PC-3 (cell line): ENCODE measurements at regions not wholly inside any gene's neighbourhood (a gene's known extent, or its start where the extent isn't known, plus 50 kb on each side); places are given as distances from the start of the nearest gene placed in this dataset.

Source experiments
- ATAC-seq: fragments of 200-7000 bp; cut with Tn5 transposase; 2 replicates; pipeline ENCODE4 v1.9.1; 2020; ENCODE audit warnings: mild to moderate bottlenecking, moderate library complexity
- BruUV-seq: library from RNA; stranded (reverse); fragments of 400-500 nt; replicated peaks from 2 replicates; lab custom pipeline; 2021; lab: Mats Ljungman, UMichigan
- CTCF ChIA-PET: fragments of 300-600 bp; sonication (Branson Sonifier 250); formaldehyde crosslinking; loops from one replicate; lab custom pipeline; 2022; ENCODE audit warnings: antibody characterized with exemption; lab: Charles Lee
- POLR2A ChIA-PET: fragments of 300-600 bp; sonication (Branson Sonifier 250); formaldehyde crosslinking; loops from one replicate; lab custom pipeline; 2022; ENCODE audit warnings: antibody characterized with exemption; ENCODE audit not compliant: unreplicated experiment; lab: Charles Lee
- DNase-seq: peaks from one replicate; pipeline ENCODE4 v3.0.0-alpha.2; 2015
- H2AFZ ChIP-seq: fragments of 300-600 bp; sonication (generic); 2 replicates; pipeline ENCODE4 v1.6.0; 2016; ENCODE audit warnings: antibody characterized with exemption, low read length
- H3F3A ChIP-seq: fragments of 300-600 bp; sonication (generic); one replicate; pipeline ENCODE4 v1.6.0; 2017; ENCODE audit warnings: antibody characterized with exemption, low read length, control low read depth, mild to moderate bottlenecking; ENCODE audit not compliant: unreplicated experiment
- H3K27ac ChIP-seq: fragments of 300-600 bp; sonication (generic); 2 replicates; pipeline ENCODE4 v1.5.1; 2016; ENCODE audit warnings: mild to moderate bottlenecking, low read length
- H3K27me3 ChIP-seq: fragments of 300-600 bp; sonication (generic); 2 replicates; pipeline ENCODE4 v1.6.1; 2016; ENCODE audit warnings: low read length, mixed read lengths
- H3K36me3 ChIP-seq: fragments of 300-600 bp; sonication (generic); 2 replicates; pipeline ENCODE4 v1.6.1; 2016; ENCODE audit warnings: low read depth, mixed run types, low read length, mixed read lengths
- H3K4me1 ChIP-seq: fragments of 300-600 bp; sonication (generic); 2 replicates; pipeline ENCODE4 v1.5.1; 2016; ENCODE audit warnings: low read length; ENCODE audit not compliant: insufficient read depth
- H3K4me2 ChIP-seq: fragments of 300-600 bp; sonication (generic); 2 replicates; pipeline ENCODE4 v1.6.0; 2016; ENCODE audit warnings: low read length
- H3K4me3 ChIP-seq: fragments of 300-600 bp; sonication (generic); 2 replicates; pipeline ENCODE4 v1.5.1; 2016; ENCODE audit warnings: mild to moderate bottlenecking, low read length, mixed read lengths
- H3K79me2 ChIP-seq: fragments of 300-600 bp; sonication (generic); 2 replicates; pipeline ENCODE4 v1.6.1; 2017; ENCODE audit warnings: low read length, mixed read lengths
- H3K9ac ChIP-seq: fragments of 300-600 bp; sonication (generic); 2 replicates; pipeline ENCODE4 v1.6.0; 2016; ENCODE audit warnings: mild to moderate bottlenecking, low read length
- H3K9me2 ChIP-seq: fragments of 300-600 bp; sonication (generic); replicated peaks from 2 replicates; pipeline ENCODE4 v1.6.1; 2016; ENCODE audit warnings: mixed run types, low read length, mixed read lengths
- H3K9me3 ChIP-seq: fragments of 300-600 bp; sonication (generic); 2 replicates; pipeline ENCODE4 v1.6.1; 2016; ENCODE audit warnings: low read length, mixed read lengths
- H4K20me1 ChIP-seq: fragments of 300-600 bp; sonication (generic); 2 replicates; pipeline ENCODE4 v1.6.1; 2016; ENCODE audit warnings: low read length, mixed read lengths
- EZH2 ChIP-seq: fragments of 300-600 bp; sonication (generic); IDR thresholded peaks from one replicate; pipeline ENCODE4 v1.6.1; 2017; ENCODE audit warnings: antibody characterized with exemption, mild to moderate bottlenecking, low read length; ENCODE audit not compliant: unreplicated experiment
- EZH2phosphoT487 ChIP-seq: fragments of 300-600 bp; sonication (generic); IDR thresholded peaks from 2 replicates; pipeline ENCODE4 v1.6.1; 2018; ENCODE audit warnings: mild to moderate bottlenecking, antibody characterized with exemption, low read length, borderline replicate concordance
- intact Hi-C: fragments of 100-400 bp; cut with micrococcal nuclease; formaldehyde crosslinking; loops from 2 replicates; pipeline ENCODE4 v1.9.0; 2023
- TF ChIP-seq, protein P1 (sequence below): fragments of 300-600 bp; sonication (generic); conservative IDR thresholded peaks from 2 replicates; pipeline ENCODE4 v1.5.1; 2017; ENCODE audit warnings: antibody characterized with exemption, low read depth, mild to moderate bottlenecking, low read length

GRCh38 chr12:17802657-17803641 is 287.0 kb downstream of the RERGL start:
- H3K4me2 ChIP-seq: 0 out of 2 replicates have a peak overlapping the region, but pooled peaks have one; percentile 19
- H3K9me3 ChIP-seq: no peaks in the 10 kb centered on the region
- peak; percentile 24; the same call in 1 of the 2 replicates for ATAC-seq
- no peaks in the 10 kb centered on the region for H3K9me2 ChIP-seq
- BruUV-seq: no TSS peak
- H3K79me2 ChIP-seq: no peaks in the 10 kb centered on the region
- no peak overlapping the region for H3K4me3 ChIP-seq
- CTCF ChIA-PET: interaction anchor here (0.6 kb wide), 1 partner anchor 862 kb away, joined by 3 read pairs; no protein-coding TSS in a partner anchor
- POLR2A ChIA-PET: no interaction called here
- H3K36me3 ChIP-seq: no peaks in the 10 kb centered on the region
- no peaks in the 10 kb centered on the region for H4K20me1 ChIP-seq
- H3K27me3 ChIP-seq: no peaks in the 10 kb centered on the region
- TF ChIP-seq, protein P1, sequence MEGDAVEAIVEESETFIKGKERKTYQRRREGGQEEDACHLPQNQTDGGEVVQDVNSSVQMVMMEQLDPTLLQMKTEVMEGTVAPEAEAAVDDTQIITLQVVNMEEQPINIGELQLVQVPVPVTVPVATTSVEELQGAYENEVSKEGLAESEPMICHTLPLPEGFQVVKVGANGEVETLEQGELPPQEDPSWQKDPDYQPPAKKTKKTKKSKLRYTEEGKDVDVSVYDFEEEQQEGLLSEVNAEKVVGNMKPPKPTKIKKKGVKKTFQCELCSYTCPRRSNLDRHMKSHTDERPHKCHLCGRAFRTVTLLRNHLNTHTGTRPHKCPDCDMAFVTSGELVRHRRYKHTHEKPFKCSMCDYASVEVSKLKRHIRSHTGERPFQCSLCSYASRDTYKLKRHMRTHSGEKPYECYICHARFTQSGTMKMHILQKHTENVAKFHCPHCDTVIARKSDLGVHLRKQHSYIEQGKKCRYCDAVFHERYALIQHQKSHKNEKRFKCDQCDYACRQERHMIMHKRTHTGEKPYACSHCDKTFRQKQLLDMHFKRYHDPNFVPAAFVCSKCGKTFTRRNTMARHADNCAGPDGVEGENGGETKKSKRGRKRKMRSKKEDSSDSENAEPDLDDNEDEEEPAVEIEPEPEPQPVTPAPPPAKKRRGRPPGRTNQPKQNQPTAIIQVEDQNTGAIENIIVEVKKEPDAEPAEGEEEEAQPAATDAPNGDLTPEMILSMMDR: peak; percentile 29
- TF ChIP-seq EZH2phosphoT487: no peak
- H3K27ac ChIP-seq: no peak overlapping the region
- no peak overlapping the region for H3K9ac ChIP-seq
- peak; percentile 26 for DNase-seq
- no peaks in the 10 kb centered on the region for H3F3A ChIP-seq
- H3K4me1 ChIP-seq: no peaks in the 10 kb centered on the region
- intact Hi-C loops: no loop called here
- peak overlapping the region; percentile 42; the same call in 1 of the 2 replicates for H2AFZ ChIP-seq

DNA sequence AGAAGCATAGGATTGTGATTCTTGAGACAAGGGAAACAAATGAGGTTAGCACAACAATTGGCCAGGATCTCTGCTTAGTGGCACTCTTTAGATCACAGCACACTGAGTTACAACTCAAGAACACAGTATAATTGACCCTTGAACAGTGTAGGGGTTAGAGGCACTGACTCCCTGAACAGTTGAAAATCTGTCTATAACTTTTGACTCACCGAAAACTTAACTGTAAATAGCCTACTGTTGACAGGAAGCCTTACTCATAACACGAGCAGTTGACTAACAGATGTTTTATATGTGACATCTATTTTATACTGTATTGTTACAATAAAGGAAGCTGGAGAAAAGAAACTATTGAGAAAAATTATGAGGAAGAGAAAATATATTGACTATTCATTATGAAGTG is 296.1 kb downstream of the RERGL start:
- Histone ChIP-seq H3K9ac (no peak overlapping the region), H2AFZ (no peak overlapping the region), H3K4me3 (no peak overlapping the region), H3K27ac (peak overlapping the region; percentile 46; the same call in 1 of the 2 replicates), H3F3A (no peaks in the 10 kb centered on the region), H4K20me1 (no peaks in the 10 kb centered on the region), H3K9me3 (no peaks in the 10 kb centered on the region), H3K79me2 (no peaks in the 10 kb centered on the region), H3K27me3 (no peaks in the 10 kb centered on the region), H3K4me2 (peak overlapping the region; percentile 36), H3K4me1 (peaks cover 11% of the 10 kb centered on the region; the same call in 1 of the 2 replicates), H3K36me3 (no peaks in the 10 kb centered on the region), H3K9me2 (no peaks in the 10 kb centered on the region)
- ChIA-PET CTCF (no interaction called here), POLR2A (no interaction called here)
- DNase-seq: peak; percentile 72
- no TSS peak for BruUV-seq
- peak; percentile 100 for ATAC-seq
- intact Hi-C loops: no loop called here
- TF ChIP-seq EZH2: no peak
- TF ChIP-seq, protein P1: no peak
- TF ChIP-seq EZH2phosphoT487: no peak
